ENCODE measurements at regions not wholly inside any gene's neighbourhood (a gene's known extent, or its start where the extent isn't known, plus 50 kb on each side); places are given as distances from the start of the nearest gene placed in this dataset.

DNA sequence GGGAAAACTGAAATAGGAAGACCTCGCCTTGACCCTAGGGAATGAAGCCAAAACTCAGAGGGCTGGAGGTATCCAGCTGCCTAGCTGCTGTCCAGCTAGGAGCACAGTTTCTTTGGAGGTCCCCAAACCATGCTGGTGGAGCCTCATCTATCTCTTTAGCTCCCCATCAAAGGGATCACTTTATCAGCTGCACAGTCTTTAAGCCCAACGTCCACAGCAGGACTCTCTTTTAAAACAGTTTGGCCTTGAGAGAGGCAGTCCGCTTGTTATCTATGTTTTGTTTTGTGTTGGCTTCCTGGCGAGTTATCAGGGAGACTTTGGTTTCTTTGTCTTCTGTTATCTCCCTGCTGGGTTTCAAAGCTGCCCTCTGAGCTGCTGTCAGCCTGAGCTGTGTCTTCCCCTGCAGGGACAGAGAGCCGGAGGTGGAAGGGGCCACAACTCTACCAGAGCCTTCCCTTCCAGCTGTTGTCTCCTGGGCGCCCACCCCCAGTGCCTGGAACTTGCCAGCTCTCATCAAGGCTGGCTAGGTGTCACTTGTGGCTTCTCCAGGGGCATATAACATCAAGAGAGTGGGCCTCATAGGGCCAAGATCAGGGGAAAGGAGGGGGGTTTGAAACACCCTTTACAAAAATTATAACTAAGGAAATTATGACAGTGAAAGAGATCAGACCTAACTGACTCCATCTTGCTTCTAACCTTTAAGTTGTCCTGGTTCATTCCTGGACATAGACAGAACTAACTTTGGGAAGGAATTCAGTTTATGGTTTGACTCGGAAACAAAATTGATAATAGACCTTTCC lies 61.4 kb upstream of the C15orf39 start (continued):
- TF ChIP-seq ZNF839 (CRISPR knock-in tag; IDR thresholded peaks at IDR 0.05; ENCODE audit: borderline replicate concordance) (no peak), ZNF614 (CRISPR knock-in tag; IDR thresholded peaks at IDR 0.05; ENCODE audit: borderline replicate concordance) (peak; percentile 49), ZNF101 (CRISPR knock-in tag; IDR thresholded peaks at IDR 0.05; ENCODE audit: borderline replicate concordance, low read depth) (no peak), ZNF264 (CRISPR knock-in tag; IDR thresholded peaks at IDR 0.05) (peak; percentile 96), ZNF740 (CRISPR knock-in tag; IDR thresholded peaks at IDR 0.05) (no peak), HMGA1 (CRISPR knock-in tag; conservative IDR thresholded peaks at IDR 0.05) (no peak), LRRFIP1 (CRISPR knock-in tag; conservative IDR thresholded peaks at IDR 0.05) (no peak), ZBED4 (CRISPR knock-in tag; IDR thresholded peaks at IDR 0.05; ENCODE audit: borderline replicate concordance) (no peak), HNF4G (IDR thresholded peaks at IDR 0.05; ENCODE audit: borderline replicate concordance, low read depth, low read length) (peak; percentile 75), HNF4G (CRISPR knock-in tag; IDR thresholded peaks at IDR 0.05; ENCODE audit: borderline replicate concordance, low read depth) (peak; percentile 65; the same call in 1 of the 2 replicates), KDM1A (CRISPR knock-in tag; IDR thresholded peaks at IDR 0.05) (no peak), PRDM15 (CRISPR knock-in tag; IDR thresholded peaks at IDR 0.05) (peak; percentile 18; the same call in 1 of the 2 replicates), ETV5 (CRISPR knock-in tag; IDR thresholded peaks at IDR 0.05; ENCODE audit: borderline replicate concordance) (peak; percentile 96), FOXP4 (CRISPR knock-in tag; IDR thresholded peaks at IDR 0.05) (peak; percentile 98), GATAD2A (CRISPR knock-in tag; IDR thresholded peaks at IDR 0.05) (peak; percentile 94)

Data from HepG2 (cell line).